ENCODE measurements at regions not wholly inside any gene's neighbourhood (a gene's known extent, or its start where the extent isn't known, plus 50 kb on each side); places are given as distances from the start of the nearest gene placed in this dataset.

- DNase-seq (no peak), FAIRE-seq (no peak)
- 80 to 84% (median 80%) methylated on average over 10 of the region's 10 CpGs for WGBS, 3 donors
- no peaks in the 10 kb centered on the region for H3K36me3 ChIP-seq (ENCODE audit: control insufficient read depth in 3 of 3, insufficient read depth in 2 of 3, low read depth in 1 of 3, low read length in 3 of 3)
- H3K27ac ChIP-seq (ENCODE audit: low read depth in 1 of 3, low read length in 2 of 3), result no peak overlapping the region
- peaks cover 0 to 3% (median 2%) of the 10 kb centered on the region in 3 donors for H3K27me3 ChIP-seq (ENCODE audit: control insufficient read depth in 3 of 3, insufficient read depth in 3 of 3, low read length in 3 of 3)
- no peaks in the 10 kb centered on the region for H3K9me3 ChIP-seq (ENCODE audit: control insufficient read depth in 2 of 2, insufficient read depth in 1 of 2, low read depth in 1 of 2, low read length in 1 of 2)
- H3K4me1 ChIP-seq (ENCODE audit: control insufficient read depth in 3 of 3, insufficient read depth in 2 of 3, low read depth in 1 of 3, low read length in 2 of 3), result no peaks in the 10 kb centered on the region
- H3K4me3 ChIP-seq (ENCODE audit: low read depth in 1 of 3, low read length in 3 of 3), result no peak overlapping the region
Measured at GRCh38 chr2:19747310-19748072, 154.3 kb downstream of the TTC32 start.

DNA sequence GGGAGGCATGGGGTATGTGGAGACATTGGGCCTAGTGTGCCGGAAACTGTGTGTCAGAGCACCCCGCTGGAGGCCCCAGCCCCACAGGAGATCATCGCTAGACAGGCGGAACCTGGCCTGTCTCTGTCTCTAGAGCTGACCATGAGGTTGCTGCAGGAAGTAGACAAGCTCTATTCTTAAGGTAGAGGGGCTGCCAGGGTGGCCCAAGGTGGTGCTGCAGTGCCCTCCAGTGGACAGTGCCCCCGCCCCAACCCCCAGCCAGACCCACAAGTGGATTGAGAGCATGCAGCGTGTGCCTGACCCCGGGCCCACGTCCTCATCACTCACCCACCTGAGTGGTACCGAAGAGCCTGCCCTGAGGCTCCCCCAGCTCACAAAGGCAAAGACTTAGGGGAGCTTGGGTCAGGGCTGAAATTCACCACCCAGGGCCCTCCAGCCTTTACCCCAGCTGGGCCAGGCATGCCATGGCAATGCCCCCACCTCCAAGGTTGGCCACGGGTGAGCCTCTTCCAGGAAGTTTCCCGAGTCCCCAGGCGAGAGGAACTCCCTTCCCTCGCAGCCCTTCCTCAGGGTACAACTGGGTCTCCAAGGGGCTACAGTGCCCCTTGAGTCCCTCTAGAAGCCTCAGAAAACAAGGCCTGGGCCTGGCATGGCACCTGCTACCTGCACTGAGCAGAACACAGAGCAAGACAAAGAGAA lies 155.0 kb downstream of the TTC32 start:
- Histone ChIP-seq H3K4me1 (ENCODE audit: control insufficient read depth in 3 of 3, insufficient read depth in 2 of 3, low read depth in 1 of 3, low read length in 2 of 3) (no peaks in the 10 kb centered on the region), H3K9me3 (ENCODE audit: control insufficient read depth in 2 of 2, insufficient read depth in 1 of 2, low read depth in 1 of 2, low read length in 1 of 2) (no peaks in the 10 kb centered on the region), H3K27ac (ENCODE audit: low read depth in 1 of 3, low read length in 2 of 3) (no peak overlapping the region), H3K36me3 (ENCODE audit: control insufficient read depth in 3 of 3, insufficient read depth in 2 of 3, low read depth in 1 of 3, low read length in 3 of 3) (no peaks in the 10 kb centered on the region), H3K27me3 (ENCODE audit: control insufficient read depth in 3 of 3, insufficient read depth in 3 of 3, low read length in 3 of 3) (peaks cover 0 to 2% (median 0%) of the 10 kb centered on the region in 3 donors), H3K4me3 (ENCODE audit: low read depth in 1 of 3, low read length in 3 of 3) (no peak overlapping the region)
- 74 to 82% (median 81%) methylated on average over 13 of the region's 13 CpGs for WGBS, 3 donors
- DNase-seq, result no peak
- no peak for FAIRE-seq

GRCh38 chr2:19746137-19746600 lies 155.6 kb downstream of the TTC32 start:
- no peak overlapping the region for H3K4me3 ChIP-seq (ENCODE audit: low read depth in 1 of 3, low read length in 3 of 3)
- no peak for FAIRE-seq
- 70 to 82% (median 77%) methylated on average over 8 of the region's 8 CpGs for WGBS, 3 donors

DNA sequence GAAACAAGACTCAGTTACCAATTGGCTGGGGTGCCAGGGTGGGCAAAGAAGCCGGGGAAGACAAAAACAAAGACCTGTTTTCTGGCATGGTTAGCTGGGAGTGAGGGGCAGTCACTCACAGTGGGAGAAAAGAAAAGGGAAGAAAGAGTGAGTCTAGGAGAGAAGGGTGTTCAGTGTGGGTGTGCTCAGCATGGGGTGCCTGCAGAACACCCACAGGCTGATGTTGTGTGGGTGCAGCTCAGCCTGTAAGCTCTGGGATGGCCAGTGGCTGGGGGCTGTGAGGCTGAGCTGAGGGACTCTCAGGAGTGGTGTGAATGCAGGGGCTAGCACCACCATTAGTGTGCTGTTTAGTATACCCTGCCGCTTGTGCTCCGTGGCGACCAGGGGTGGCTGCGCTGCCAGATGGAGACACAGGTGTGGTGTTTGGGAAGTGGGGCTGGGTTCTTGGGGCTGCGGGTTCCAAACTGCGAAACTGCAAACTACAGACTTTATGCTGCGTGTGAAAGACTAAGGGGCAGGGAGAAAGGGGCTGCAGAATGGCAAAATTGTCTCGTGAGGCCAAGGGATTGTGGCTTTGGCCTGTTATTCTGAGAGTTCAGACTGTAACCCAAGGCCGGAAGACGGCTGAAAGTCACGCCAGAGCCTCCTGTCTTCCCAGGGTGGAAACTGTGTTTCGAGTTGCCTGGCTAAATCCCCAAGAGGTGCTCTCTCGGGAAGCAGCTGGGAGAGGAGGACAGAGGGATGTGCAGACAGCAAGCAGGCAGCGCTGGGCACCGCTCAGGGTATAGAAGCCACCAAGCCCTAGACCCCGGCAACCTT lies 156.3 kb downstream of the TTC32 start:
- Histone ChIP-seq H3K4me3 (ENCODE audit: low read depth in 1 of 3, low read length in 3 of 3) (no peak overlapping the region), H3K9me3 (ENCODE audit: control insufficient read depth in 2 of 2, insufficient read depth in 1 of 2, low read depth in 1 of 2, low read length in 1 of 2) (no peaks in the 10 kb centered on the region), H3K27me3 (ENCODE audit: control insufficient read depth in 3 of 3, insufficient read depth in 3 of 3, low read length in 3 of 3) (no peaks in the 10 kb centered on the region), H3K27ac (ENCODE audit: low read depth in 1 of 3, low read length in 2 of 3) (no peak overlapping the region), H3K36me3 (ENCODE audit: control insufficient read depth in 3 of 3, insufficient read depth in 2 of 3, low read depth in 1 of 3, low read length in 3 of 3) (no peaks in the 10 kb centered on the region), H3K4me1 (ENCODE audit: control insufficient read depth in 3 of 3, insufficient read depth in 2 of 3, low read depth in 1 of 3, low read length in 2 of 3) (no peaks in the 10 kb centered on the region)
- DNase-seq (no peak), FAIRE-seq (no peak)
- WGBS, 3 donors, result 85 to 88% (median 85%) methylated on average over 17 of the region's 17 CpGs

More at GRCh38 chr2:19746137-19746600, 155.6 kb downstream of the TTC32 start:
- no peaks in the 10 kb centered on the region for H3K9me3 ChIP-seq (ENCODE audit: control insufficient read depth in 2 of 2, insufficient read depth in 1 of 2, low read depth in 1 of 2, low read length in 1 of 2)
- no peaks in the 10 kb centered on the region for H3K36me3 ChIP-seq (ENCODE audit: control insufficient read depth in 3 of 3, insufficient read depth in 2 of 3, low read depth in 1 of 3, low read length in 3 of 3)
- no peak overlapping the region for H3K27ac ChIP-seq (ENCODE audit: low read depth in 1 of 3, low read length in 2 of 3)
- DNase-seq, result no peak
- peaks cover 0 to under 1% (median 0%) of the 10 kb centered on the region in 3 donors for H3K27me3 ChIP-seq (ENCODE audit: control insufficient read depth in 3 of 3, insufficient read depth in 3 of 3, low read length in 3 of 3)
- no peaks in the 10 kb centered on the region for H3K4me1 ChIP-seq (ENCODE audit: control insufficient read depth in 3 of 3, insufficient read depth in 2 of 3, low read depth in 1 of 3, low read length in 2 of 3)

GRCh38 chr2:19744456-19745199 lies 157.2 kb downstream of the TTC32 start:
- H3K27ac ChIP-seq (ENCODE audit: low read depth in 1 of 3, low read length in 2 of 3), result no peak overlapping the region
- H3K9me3 ChIP-seq (ENCODE audit: control insufficient read depth in 2 of 2, insufficient read depth in 1 of 2, low read depth in 1 of 2, low read length in 1 of 2), result no peaks in the 10 kb centered on the region
- WGBS, 3 donors, result 81 to 90% (median 90%) methylated on average over 8 of the region's 8 CpGs
- FAIRE-seq (no peak), DNase-seq (no peak)
- H3K4me1 ChIP-seq (ENCODE audit: control insufficient read depth in 3 of 3, insufficient read depth in 2 of 3, low read depth in 1 of 3, low read length in 2 of 3), result no peaks in the 10 kb centered on the region
- H3K36me3 ChIP-seq (ENCODE audit: control insufficient read depth in 3 of 3, insufficient read depth in 2 of 3, low read depth in 1 of 3, low read length in 3 of 3), result no peaks in the 10 kb centered on the region
- no peak overlapping the region for H3K4me3 ChIP-seq (ENCODE audit: low read depth in 1 of 3, low read length in 3 of 3)
- no peaks in the 10 kb centered on the region for H3K27me3 ChIP-seq (ENCODE audit: control insufficient read depth in 3 of 3, insufficient read depth in 3 of 3, low read length in 3 of 3)

GRCh38 chr2:19743641-19744040 lies 158.1 kb downstream of the TTC32 start:
- H3K4me1 ChIP-seq (ENCODE audit: control insufficient read depth in 3 of 3, insufficient read depth in 2 of 3, low read depth in 1 of 3, low read length in 2 of 3), result no peaks in the 10 kb centered on the region
- H3K9me3 ChIP-seq (ENCODE audit: control insufficient read depth in 2 of 2, insufficient read depth in 1 of 2, low read depth in 1 of 2, low read length in 1 of 2), result no peaks in the 10 kb centered on the region
- DNase-seq (no peak), FAIRE-seq (no peak)
- no peak overlapping the region for H3K4me3 ChIP-seq (ENCODE audit: low read depth in 1 of 3, low read length in 3 of 3)
- H3K27ac ChIP-seq (ENCODE audit: low read depth in 1 of 3, low read length in 2 of 3), result no peak overlapping the region
- no peaks in the 10 kb centered on the region for H3K27me3 ChIP-seq (ENCODE audit: control insufficient read depth in 3 of 3, insufficient read depth in 3 of 3, low read length in 3 of 3)
- H3K36me3 ChIP-seq (ENCODE audit: control insufficient read depth in 3 of 3, insufficient read depth in 2 of 3, low read depth in 1 of 3, low read length in 3 of 3), result no peaks in the 10 kb centered on the region
- WGBS, 3 donors, result 94% methylated on average over 5 of the region's 5 CpGs

DNA sequence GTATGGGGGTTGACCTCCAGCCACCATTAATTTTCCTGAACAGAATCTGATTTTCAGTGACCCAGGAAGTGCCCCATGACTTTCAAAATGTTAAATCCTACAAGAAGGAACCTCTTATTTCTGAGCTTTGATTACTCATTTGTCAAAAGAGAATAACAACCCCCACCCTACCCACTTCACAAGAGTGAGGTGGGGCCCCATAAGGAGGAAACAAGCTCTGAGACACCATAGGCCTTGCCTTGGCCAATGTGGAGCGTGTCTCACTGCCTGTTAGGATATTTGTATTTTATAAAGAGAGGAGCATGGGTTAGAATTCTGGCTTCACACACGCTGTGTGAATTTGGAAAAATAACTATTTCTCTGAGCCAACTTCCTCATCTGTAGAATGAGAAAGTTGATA lies 158.9 kb downstream of the TTC32 start:
- Histone ChIP-seq H3K9me3 (ENCODE audit: control insufficient read depth in 2 of 2, insufficient read depth in 1 of 2, low read depth in 1 of 2, low read length in 1 of 2) (no peaks in the 10 kb centered on the region), H3K27me3 (ENCODE audit: control insufficient read depth in 3 of 3, insufficient read depth in 3 of 3, low read length in 3 of 3) (no peaks in the 10 kb centered on the region), H3K27ac (ENCODE audit: low read depth in 1 of 3, low read length in 2 of 3) (no peak overlapping the region), H3K4me3 (ENCODE audit: low read depth in 1 of 3, low read length in 3 of 3) (no peak overlapping the region), H3K36me3 (ENCODE audit: control insufficient read depth in 3 of 3, insufficient read depth in 2 of 3, low read depth in 1 of 3, low read length in 3 of 3) (no peaks in the 10 kb centered on the region), H3K4me1 (ENCODE audit: control insufficient read depth in 3 of 3, insufficient read depth in 2 of 3, low read depth in 1 of 3, low read length in 2 of 3) (no peaks in the 10 kb centered on the region)
- WGBS, 3 donors, result 76 to 90% (median 80%) methylated on average over 2 of the region's 2 CpGs
- FAIRE-seq (no peak), DNase-seq (no peak)

- Histone ChIP-seq H3K36me3 (ENCODE audit: control insufficient read depth in 3 of 3, insufficient read depth in 2 of 3, low read depth in 1 of 3, low read length in 3 of 3) (no peaks in the 10 kb centered on the region), H3K4me1 (ENCODE audit: control insufficient read depth in 3 of 3, insufficient read depth in 2 of 3, low read depth in 1 of 3, low read length in 2 of 3) (no peaks in the 10 kb centered on the region), H3K4me3 (ENCODE audit: low read depth in 1 of 3, low read length in 3 of 3) (no peak overlapping the region), H3K27me3 (ENCODE audit: control insufficient read depth in 3 of 3, insufficient read depth in 3 of 3, low read length in 3 of 3) (no peaks in the 10 kb centered on the region), H3K27ac (ENCODE audit: low read depth in 1 of 3, low read length in 2 of 3) (peak overlapping the region in 1 of 3 donors; percentile 60), H3K9me3 (ENCODE audit: control insufficient read depth in 2 of 2, insufficient read depth in 1 of 2, low read depth in 1 of 2, low read length in 1 of 2) (no peaks in the 10 kb centered on the region)
- WGBS, 3 donors, result 67 to 80% (median 70%) methylated on average over 2 of the region's 2 CpGs
- DNase-seq, result no peak
- no peak for FAIRE-seq
Measured at GRCh38 chr2:19739256-19739655, 162.5 kb downstream of the TTC32 start.
